IPS-18a (cell line): ENCODE measurements at regions not wholly inside any gene's neighbourhood (a gene's known extent, or its start where the extent isn't known, plus 50 kb on each side); places are given as distances from the start of the nearest gene placed in this dataset.

ENCODE experiments used
- H3K27ac ChIP-seq: one replicate; pipeline ENCODE4 v1.5.1; 2013; ENCODE audit warnings: low read length
- H3K27me3 ChIP-seq: one replicate; pipeline ENCODE4 v1.6.1; 2013; ENCODE audit warnings: mild to moderate bottlenecking, low read length; ENCODE audit not compliant: control insufficient read depth, insufficient read depth
- H3K36me3 ChIP-seq: one replicate; pipeline ENCODE4 v1.6.1; 2013; ENCODE audit warnings: low read depth, low read length; ENCODE audit not compliant: control insufficient read depth
- H3K4me1 ChIP-seq: one replicate; pipeline ENCODE4 v1.6.1; 2013; ENCODE audit warnings: low read depth, low read length; ENCODE audit not compliant: control insufficient read depth
- H3K4me3 ChIP-seq: one replicate; pipeline ENCODE4 v1.5.1; 2013; ENCODE audit warnings: low read length
- H3K9ac ChIP-seq: one replicate; pipeline ENCODE4 v1.6.1; 2013; ENCODE audit warnings: mild to moderate bottlenecking, low read length, moderate library complexity
- H3K9me3 ChIP-seq: one replicate; pipeline ENCODE4 v1.6.1; 2013; ENCODE audit warnings: low read depth, low read length; ENCODE audit not compliant: control insufficient read depth

- Histone ChIP-seq H3K36me3 (no peaks in the 10 kb centered on the region), H3K9ac (no peak overlapping the region), H3K27ac (no peak overlapping the region), H3K4me1 (no peaks in the 10 kb centered on the region), H3K9me3 (no peaks in the 10 kb centered on the region), H3K4me3 (no peak overlapping the region), H3K27me3 (no peaks in the 10 kb centered on the region)
Observed at GRCh38 chr10:3867454-3868270, 82.7 kb upstream of the KLF6 start.

- Histone ChIP-seq H3K9me3 (no peaks in the 10 kb centered on the region), H3K27me3 (no peaks in the 10 kb centered on the region), H3K9ac (no peak overlapping the region), H3K4me1 (no peaks in the 10 kb centered on the region), H3K36me3 (no peaks in the 10 kb centered on the region), H3K4me3 (no peak overlapping the region), H3K27ac (no peak overlapping the region)
Observed at GRCh38 chr10:3866332-3866731, 81.3 kb upstream of the KLF6 start.

GRCh38 chr10:3865565-3865964 is 80.6 kb upstream of the KLF6 start:
- no peaks in the 10 kb centered on the region for H3K27me3 ChIP-seq
- no peaks in the 10 kb centered on the region for H3K9me3 ChIP-seq
- H3K36me3 ChIP-seq, result no peaks in the 10 kb centered on the region
- H3K27ac ChIP-seq, result no peak overlapping the region
- H3K4me3 ChIP-seq, result no peak overlapping the region
- H3K4me1 ChIP-seq, result no peaks in the 10 kb centered on the region
- H3K9ac ChIP-seq, result no peak overlapping the region

- Histone ChIP-seq H3K9ac (no peak overlapping the region), H3K4me1 (no peaks in the 10 kb centered on the region), H3K9me3 (no peaks in the 10 kb centered on the region), H3K36me3 (no peaks in the 10 kb centered on the region), H3K4me3 (no peak overlapping the region), H3K27me3 (no peaks in the 10 kb centered on the region), H3K27ac (no peak overlapping the region)
Observed at GRCh38 chr10:3861795-3862194, 76.8 kb upstream of the KLF6 start.

- H3K27ac ChIP-seq, result no peak overlapping the region
- no peak overlapping the region for H3K9ac ChIP-seq
- no peak overlapping the region for H3K4me3 ChIP-seq
- H3K9me3 ChIP-seq, result no peaks in the 10 kb centered on the region
- H3K4me1 ChIP-seq, result peaks cover 5% of the 10 kb centered on the region
- no peaks in the 10 kb centered on the region for H3K27me3 ChIP-seq
- H3K36me3 ChIP-seq, result no peaks in the 10 kb centered on the region
Observed at GRCh38 chr10:3858051-3858845, 73.2 kb upstream of the KLF6 start.

- no peak overlapping the region for H3K9ac ChIP-seq
- H3K27ac ChIP-seq, result no peak overlapping the region
Observed at GRCh38 chr10:3857318-3857717, 72.3 kb upstream of the KLF6 start.

GRCh38 chr10:3856593-3856992 is 71.6 kb upstream of the KLF6 start:
- Histone ChIP-seq H3K9me3 (no peaks in the 10 kb centered on the region), H3K4me3 (no peak overlapping the region), H3K27me3 (no peaks in the 10 kb centered on the region), H3K27ac (no peak overlapping the region), H3K4me1 (peaks cover 12% of the 10 kb centered on the region), H3K36me3 (no peaks in the 10 kb centered on the region), H3K9ac (no peak overlapping the region)

More at GRCh38 chr10:3857318-3857717, 72.3 kb upstream of the KLF6 start:
- Histone ChIP-seq H3K9me3 (no peaks in the 10 kb centered on the region), H3K36me3 (no peaks in the 10 kb centered on the region), H3K27me3 (no peaks in the 10 kb centered on the region), H3K4me3 (no peak overlapping the region), H3K4me1 (peaks cover 9% of the 10 kb centered on the region)

GRCh38 chr10:3853547-3854303 is 68.7 kb upstream of the KLF6 start:
- Histone ChIP-seq H3K9me3 (no peaks in the 10 kb centered on the region), H3K9ac (no peak overlapping the region), H3K27ac (no peak overlapping the region)

GRCh38 chr10:3853016-3853415 is 68.0 kb upstream of the KLF6 start:
- Histone ChIP-seq H3K9me3 (no peaks in the 10 kb centered on the region), H3K27ac (no peak overlapping the region), H3K9ac (no peak overlapping the region), H3K36me3 (no peaks in the 10 kb centered on the region), H3K4me3 (no peak overlapping the region), H3K27me3 (no peaks in the 10 kb centered on the region), H3K4me1 (peaks cover 12% of the 10 kb centered on the region)

More at GRCh38 chr10:3853547-3854303, 68.7 kb upstream of the KLF6 start:
- Histone ChIP-seq H3K4me3 (no peak overlapping the region), H3K36me3 (no peaks in the 10 kb centered on the region), H3K27me3 (no peaks in the 10 kb centered on the region), H3K4me1 (peaks cover 12% of the 10 kb centered on the region)

GRCh38 chr10:3852147-3852904 is 67.3 kb upstream of the KLF6 start:
- Histone ChIP-seq H3K4me1 (peaks cover 12% of the 10 kb centered on the region), H3K36me3 (no peaks in the 10 kb centered on the region), H3K27ac (no peak overlapping the region), H3K27me3 (no peaks in the 10 kb centered on the region), H3K4me3 (no peak overlapping the region), H3K9me3 (no peaks in the 10 kb centered on the region), H3K9ac (no peak overlapping the region)
